GM10266 (cell line): ENCODE measurements at regions not wholly inside any gene's neighbourhood (a gene's known extent, or its start where the extent isn't known, plus 50 kb on each side); places are given as distances from the start of the nearest gene placed in this dataset.
"Not testable (repeated sequence)": the region's sequence is repeated elsewhere in the genome, so short reads cannot be mapped to it uniquely, and the experiment has no call there.

ENCODE experiments used
- DNase-seq: peaks from one replicate; pipeline ENCODE4 v3.0.0; 2012; ENCODE audit errors: extremely low spot score
- CTCF ChIP-seq: IDR thresholded peaks from 2 replicates; pipeline ENCODE4 v1.5.1; 2012; ENCODE audit warnings: mild to moderate bottlenecking, low read depth; ENCODE audit not compliant: control insufficient read depth, insufficient read depth; ENCODE audit errors: missing control alignments

- TF ChIP-seq CTCF: no peak
- no peak for DNase-seq
Observed at GRCh38 chr3:16768956-16769355, 115.8 kb upstream of the PLCL2 start.

DNA sequence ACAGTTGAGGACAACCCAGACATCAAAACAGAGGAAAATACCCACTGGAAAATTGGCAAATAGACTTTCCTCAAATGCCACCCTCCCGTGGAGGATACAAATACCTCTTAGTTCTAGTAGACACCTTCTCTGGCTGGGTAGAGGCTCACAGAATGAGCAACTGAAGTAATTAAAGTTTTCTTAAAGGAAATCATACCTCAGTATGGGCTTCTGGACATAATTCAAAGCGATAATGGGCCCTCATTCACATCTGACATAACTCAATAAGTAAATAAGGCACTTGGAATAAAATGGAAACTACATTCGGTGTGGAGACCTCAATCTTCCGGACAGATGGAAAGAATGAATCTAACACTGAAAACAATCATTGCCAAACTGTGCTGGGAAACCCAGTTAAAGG lies 115.2 kb upstream of the PLCL2 start:
- no peak for TF ChIP-seq CTCF
- no peak for DNase-seq

DNA sequence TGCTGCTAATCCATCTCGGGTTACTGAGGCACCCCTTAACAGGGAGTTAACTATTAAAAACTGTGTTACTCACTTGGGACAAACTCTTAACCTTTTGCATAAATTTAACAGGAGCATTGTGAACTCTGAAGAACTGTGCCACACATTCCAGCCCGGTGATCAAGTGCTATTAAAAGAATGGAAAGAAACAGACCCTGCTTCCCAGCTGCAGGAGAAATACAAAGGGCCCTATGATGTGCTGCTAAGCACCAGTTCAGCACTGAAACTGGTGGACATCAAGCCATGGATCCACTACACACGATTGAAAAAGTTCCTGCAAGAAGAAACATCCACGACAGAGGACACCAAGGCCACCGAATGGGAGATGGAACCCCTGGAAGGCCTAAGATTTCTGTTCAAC lies 114.7 kb upstream of the PLCL2 start:
- no peak for DNase-seq
- TF ChIP-seq CTCF: no peak

DNA sequence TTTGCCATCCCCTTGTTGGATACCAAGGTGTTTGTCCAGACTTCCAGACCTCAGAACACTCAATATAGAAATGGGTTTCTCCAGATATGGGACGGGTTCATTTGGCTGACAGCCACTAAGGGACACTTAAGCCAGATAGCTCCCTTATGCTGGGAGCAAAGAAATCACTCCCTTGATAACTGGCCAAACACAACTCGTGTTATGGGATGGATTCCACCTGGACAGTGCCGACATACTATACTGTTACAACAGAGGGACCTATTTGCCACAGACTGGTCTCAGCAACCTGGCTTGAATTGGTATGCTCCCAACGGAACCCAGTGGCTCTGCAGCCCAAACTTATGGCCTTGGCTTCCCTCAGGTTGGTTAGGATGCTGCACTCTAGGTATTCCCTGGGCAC lies 114.0 kb upstream of the PLCL2 start:
- TF ChIP-seq CTCF: no peak

DNA sequence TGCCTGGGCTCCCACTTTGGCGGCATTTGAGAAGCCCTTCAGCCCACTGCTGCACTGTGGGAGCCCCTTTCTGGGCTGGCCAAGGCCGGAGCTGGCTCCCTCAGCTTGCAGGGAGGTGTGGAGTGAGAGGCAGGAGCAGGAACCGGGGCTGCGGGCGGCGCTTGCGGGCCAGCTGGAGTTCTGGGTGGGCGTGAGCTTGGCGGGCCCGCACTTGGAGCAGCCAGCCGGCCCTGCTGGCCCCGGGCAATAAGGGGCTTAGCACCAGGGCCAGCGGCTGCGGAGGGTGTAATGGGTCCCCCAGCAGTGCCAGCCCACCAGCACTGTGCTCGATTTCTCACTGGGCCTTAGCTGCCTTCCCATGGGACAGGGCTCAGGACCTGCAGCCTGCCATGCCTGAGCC lies 111.2 kb upstream of the PLCL2 start:
- DNase-seq: not testable (repeated sequence)

More for the DNA sequence above, 114.0 kb upstream of the PLCL2 start:
- DNase-seq: no peak

GRCh38 chr3:16774536-16774935 lies 110.2 kb upstream of the PLCL2 start:
- DNase-seq: not testable (repeated sequence)

GRCh38 chr3:16784973-16785372 lies 99.8 kb upstream of the PLCL2 start:
- DNase-seq: no peak
- no peak for TF ChIP-seq CTCF

DNA sequence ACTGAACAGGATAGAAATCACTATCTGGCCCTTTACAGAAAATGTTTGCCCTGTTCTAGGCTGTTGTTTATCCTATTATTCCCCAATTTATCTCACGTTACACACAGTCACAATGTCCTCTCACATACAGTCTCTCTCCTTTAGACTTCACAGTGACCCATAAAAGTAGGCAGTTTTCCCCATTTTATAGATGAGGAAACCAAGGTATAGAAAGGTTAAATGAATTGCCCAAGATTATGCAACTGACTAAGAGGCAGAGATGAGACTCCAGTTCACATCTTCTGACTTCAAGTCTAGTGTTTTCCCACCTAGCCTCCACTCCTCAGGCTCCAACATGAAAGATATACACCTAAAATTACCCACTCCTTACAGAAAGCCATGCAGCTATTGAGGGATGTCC lies 99.3 kb upstream of the PLCL2 start:
- no peak for DNase-seq
- TF ChIP-seq CTCF: no peak
